GM18520 (cell line): ENCODE measurements at regions not wholly inside any gene's neighbourhood (a gene's known extent, or its start where the extent isn't known, plus 50 kb on each side); places are given as distances from the start of the nearest gene placed in this dataset.
"Not testable (repeated sequence)": the region's sequence is repeated elsewhere in the genome, so short reads cannot be mapped to it uniquely, and the experiment has no call there.

Experiments used
- ATAC-seq: cut with Tn5 transposase; IDR thresholded peaks from one replicate; pipeline ENCODE4 v1.9.1; 2021; ENCODE audit not compliant: unreplicated experiment

DNA sequence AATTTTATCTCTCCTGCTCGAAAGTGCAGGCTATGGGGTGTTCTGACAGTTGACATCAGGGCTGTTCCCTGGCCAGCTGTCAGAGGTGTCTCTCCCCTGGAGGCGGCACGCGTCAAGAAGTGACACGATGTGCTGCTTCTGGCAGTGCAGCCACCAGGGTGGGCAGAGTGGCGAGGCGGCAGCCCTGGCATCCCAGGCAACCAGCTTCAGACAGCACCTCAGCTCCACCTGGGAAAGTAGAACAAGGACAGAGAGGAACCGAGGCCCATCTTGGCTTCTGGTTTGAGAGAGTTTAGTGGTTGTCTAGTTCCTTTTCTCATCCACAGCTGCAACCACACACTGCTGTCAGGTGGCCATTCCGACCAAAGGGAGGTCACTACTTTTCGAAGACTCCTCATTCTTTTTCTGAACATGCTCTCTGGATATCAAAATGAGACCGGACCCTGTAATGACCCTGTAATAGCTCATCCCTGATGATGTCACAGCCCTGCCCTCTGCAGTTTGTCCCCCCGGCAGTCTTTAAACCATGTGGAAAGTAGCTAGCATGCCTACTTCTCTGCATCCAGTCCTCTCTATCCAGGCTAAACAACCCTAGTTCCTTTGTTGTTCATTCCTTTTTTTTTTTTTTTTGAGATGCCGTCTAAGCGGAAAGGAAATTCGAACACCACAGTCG, 381.0 kb upstream of the NRP1 start:
- no peak for ATAC-seq

GRCh38 chr10:33712825-33713224, 378.4 kb upstream of the NRP1 start:
- ATAC-seq, result no peak

- no peak for ATAC-seq
Measured at GRCh38 chr10:33710006-33710405, 375.5 kb upstream of the NRP1 start.

GRCh38 chr10:33709008-33709753, 374.7 kb upstream of the NRP1 start:
- no peak for ATAC-seq

GRCh38 chr10:33708561-33708960, 374.1 kb upstream of the NRP1 start:
- ATAC-seq, result no peak

DNA sequence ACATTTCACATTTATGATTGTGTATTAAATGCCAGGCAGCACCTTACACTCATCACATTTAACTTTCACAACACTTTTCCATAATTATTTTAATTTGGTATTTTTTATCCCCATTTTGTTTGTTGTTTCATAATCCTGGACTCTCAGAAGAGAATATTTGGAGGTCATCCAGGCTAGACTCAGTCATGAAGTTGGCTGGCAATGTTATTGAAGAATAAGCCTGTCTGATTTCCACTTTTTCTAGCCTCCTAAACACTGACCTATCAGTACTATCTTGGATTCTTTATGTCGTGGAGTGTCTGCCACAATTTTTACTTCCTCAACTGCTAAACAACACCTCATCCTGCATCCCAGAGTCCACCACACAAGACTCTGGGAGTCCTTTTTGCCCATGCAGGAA, 372.3 kb upstream of the NRP1 start:
- no peak for ATAC-seq

GRCh38 chr10:33706191-33706590, 371.7 kb upstream of the NRP1 start:
- ATAC-seq, result no peak

DNA sequence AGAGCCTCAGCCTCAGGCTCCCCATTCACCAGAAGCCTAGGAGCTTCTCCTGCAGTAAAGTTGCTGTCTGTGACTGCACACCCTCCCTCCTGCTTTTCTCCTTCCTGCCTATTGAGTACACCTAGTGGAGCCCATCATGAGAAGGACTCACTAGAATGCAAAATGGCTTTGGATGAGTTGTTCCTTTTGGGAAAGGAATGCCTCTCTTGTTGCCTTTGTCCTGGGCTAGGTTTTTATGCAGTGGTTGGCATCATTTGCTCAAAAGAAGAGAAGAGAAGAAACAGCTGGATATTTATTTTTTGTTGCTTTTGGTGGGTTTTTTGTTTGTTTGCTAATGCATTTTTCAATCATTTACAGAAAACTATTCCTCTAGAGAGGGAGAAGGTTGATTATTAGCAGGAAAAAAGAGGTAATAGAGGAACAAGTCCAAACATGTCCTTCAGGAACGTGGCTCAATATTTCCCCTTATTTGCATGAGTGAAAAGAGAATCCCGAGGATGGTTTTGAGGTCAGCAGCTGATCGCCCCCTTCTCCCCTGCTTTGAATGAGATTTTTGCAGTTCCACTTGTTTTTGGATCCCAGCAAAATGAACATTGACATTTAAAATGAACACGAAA, 369.9 kb upstream of the NRP1 start:
- no peak for ATAC-seq

DNA sequence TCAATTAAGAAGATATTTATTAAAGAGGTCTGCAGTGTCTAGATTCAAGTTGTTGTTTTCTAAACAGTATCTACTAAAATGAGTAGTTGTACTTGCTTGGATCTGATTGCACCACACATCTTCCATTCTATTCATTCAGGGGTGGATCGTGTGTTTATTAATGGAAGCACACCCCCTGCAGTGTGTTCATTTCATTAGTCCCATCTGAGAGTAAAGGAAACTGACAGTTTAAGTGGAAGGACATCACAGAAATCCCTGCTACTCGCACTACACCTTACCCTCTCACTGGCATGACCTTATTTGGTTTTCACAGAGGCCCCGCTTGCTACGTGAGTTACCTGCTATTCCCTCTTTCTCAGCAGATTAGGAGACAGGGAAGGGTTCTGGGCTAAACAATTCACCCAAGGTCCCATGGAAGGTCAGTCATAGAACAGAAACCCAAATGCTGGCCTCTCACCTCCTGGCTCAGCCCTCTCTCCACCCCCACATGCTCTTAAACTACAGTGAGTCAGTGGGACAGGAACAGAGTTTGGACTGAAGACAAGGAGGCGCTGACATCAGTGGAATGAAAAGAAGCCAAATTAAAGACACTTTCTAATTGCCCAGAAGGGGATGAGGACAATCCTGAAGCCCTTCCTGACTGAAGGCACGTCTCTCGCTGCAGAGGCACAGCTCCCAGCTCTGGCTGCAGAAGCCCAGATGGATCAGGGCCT, 369.2 kb upstream of the NRP1 start:
- no peak for ATAC-seq

DNA sequence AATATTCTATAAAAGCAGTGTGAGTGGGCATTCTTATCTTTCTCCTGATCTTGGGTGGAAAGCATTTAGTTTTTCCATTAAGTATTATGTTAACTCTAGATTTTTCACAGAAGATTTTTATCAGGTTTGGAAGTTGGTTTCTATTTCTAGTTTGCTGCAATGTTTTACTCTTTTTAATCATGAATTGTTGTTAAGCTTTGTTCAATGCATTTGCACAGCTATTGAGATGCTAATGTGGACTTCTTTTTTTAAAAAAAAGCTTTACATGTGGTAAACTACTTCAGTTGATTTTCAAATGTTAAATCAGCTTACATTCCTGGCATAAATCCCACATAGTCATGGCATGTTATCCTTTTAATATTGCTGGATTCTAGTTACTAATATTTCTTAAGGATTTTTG, 363.6 kb upstream of the NRP1 start:
- ATAC-seq, result no peak

DNA sequence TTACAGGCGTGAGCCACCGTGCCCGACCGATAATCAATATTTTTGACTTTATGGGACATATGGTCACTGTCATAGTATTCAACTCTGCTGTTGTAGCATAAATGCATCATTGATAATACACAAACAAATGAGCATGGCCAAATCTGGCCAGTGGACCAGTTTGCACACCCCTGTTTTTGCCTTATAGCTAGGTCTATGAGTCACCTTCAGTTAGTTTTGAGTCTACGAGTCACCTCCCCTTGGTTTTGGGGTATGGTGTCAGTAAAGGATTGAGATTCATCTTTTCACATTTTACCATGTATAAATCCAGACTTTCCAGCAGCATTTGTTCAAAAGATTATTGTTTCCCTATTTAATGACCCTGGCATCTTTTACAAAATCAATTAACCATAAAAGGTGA, 362.5 kb upstream of the NRP1 start:
- no peak for ATAC-seq

DNA sequence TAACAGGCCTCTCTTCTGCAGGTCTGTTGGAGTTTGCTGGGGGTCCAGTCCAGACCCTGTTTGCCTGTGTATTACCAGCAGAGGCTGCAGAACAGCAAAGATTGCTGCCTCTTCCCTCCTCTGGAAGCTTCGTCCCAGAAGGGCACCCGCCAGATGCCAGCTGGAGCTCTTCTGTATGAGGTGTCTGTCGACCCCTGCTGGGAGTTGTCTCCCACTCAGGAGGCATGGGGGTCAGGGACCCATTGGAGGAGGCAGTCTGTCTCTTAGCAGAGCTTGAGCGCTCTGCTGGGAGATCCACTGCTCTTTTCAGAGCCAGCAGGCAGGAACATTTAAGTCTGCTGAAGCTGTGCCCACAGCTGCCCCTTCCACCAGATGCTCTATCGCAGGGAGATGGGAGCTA, 361.1 kb upstream of the NRP1 start:
- ATAC-seq, result no peak

- not testable (repeated sequence) for ATAC-seq
Measured at GRCh38 chr10:33690536-33690935, 356.1 kb upstream of the NRP1 start.

- no peak for ATAC-seq
Measured at GRCh38 chr10:33688506-33688905, 354.0 kb upstream of the NRP1 start.

GRCh38 chr10:33684211-33684611, 349.7 kb upstream of the NRP1 start:
- no peak for ATAC-seq

DNA sequence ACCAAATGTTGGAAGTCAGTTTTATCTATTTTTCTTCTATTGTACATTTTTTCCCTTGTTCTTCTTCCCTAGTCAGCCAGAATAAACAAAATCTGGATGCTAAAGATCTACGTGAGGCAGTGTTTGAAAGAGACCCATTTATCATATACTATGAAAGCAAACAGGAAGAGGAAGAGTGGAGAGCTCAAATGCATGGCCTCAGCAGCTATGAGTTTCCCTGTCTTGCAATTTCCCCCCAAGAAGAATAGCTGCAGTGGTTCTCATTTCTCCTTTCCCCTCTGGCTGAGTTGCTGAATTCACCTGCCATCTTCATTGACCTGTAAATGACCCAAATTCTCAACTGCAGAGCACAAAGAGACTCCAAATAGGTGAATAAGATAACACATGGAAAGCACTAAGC, 347.1 kb upstream of the NRP1 start:
- ATAC-seq, result no peak

DNA sequence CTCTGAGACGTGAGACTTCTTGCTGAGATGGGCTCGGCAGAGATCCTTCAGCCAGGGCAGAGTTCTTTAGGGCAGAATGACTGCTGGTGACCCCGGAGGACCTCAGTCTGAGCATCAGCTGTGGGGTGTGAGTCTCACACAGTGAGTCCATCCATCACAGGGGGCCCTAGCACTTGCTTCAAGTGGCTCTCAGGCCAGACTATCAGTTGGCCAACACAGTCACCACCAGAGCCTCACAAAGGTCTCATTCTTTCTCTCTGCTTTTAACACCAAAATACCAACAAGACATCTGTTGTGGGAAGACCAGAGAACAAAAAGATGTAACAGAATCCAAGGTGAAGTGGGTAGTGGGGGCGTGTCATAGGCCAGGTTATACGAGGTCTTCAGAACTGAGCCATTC, 345.6 kb upstream of the NRP1 start:
- no peak for ATAC-seq

- no peak for ATAC-seq
Measured at GRCh38 chr10:33676606-33677339, 342.3 kb upstream of the NRP1 start.

DNA sequence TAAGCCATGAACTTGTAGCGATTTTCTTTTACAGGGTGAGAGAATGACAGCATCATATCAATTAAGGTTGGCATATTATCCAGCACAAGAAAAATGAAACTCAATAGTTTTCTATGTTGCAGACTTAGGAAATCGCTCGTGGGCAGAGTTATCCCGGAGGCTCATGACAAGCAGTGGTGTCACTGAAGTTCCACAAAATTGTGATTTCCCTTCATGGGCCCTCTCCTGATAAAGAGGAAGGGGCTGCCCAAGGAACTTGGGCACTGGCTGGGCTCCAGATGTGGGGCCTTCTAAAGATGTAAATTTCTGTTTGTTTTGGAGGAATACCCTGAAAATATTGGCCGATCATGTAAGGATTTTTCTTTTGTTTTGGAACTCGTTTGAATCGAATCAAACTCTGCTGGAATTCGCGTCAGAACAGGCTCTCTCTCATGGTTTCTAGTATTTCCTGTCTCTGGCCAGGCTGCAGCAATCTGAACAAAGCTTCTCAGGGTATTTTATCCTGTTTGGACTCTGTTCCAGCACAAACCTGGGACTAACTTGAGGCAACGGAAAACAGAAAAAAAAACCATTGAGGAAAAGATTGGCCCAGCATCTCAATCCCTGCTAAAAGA, 340.6 kb upstream of the NRP1 start:
- ATAC-seq, result no peak

DNA sequence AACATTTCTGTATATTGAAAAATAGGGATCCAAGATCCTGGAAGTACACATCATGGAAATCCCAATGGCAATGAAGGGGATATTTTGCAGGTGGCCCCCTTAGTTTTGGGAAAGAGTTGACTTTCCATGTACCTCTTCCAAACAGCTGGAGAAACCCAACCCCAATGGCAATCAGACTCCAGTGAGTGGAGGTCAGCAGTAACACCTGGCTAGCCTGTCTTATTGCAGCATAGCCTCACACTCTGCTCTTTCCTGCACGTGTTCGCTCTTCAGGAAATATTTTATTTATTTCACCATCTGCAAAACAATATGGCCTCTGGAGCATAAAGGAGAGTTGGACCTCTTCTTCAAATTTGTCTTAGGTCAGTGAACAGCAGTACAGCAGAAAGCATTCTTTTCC, 340.0 kb upstream of the NRP1 start:
- no peak for ATAC-seq
